K562 (cell line): ENCODE measurements at regions not wholly inside any gene's neighbourhood (a gene's known extent, or its start where the extent isn't known, plus 50 kb on each side); places are given as distances from the start of the nearest gene placed in this dataset.

Source experiments
- CEBPG ChIP-seq, 3 experiments: fragments of 200-800 bp in 1 of 3; sonication (Bioruptor generic) in 1 of 3; sonication (generic) in 1 of 3; formaldehyde crosslinking in 1 of 3; IDR thresholded peaks in 2 of 3; conservative IDR thresholded peaks in 1 of 3; 2 replicates each; pipeline versions ENCODE4 v1.6.1 to v1.8.0; 2016 to 2022; ENCODE audit warnings: missing compliant biosample characterization in 2 of 3, missing genetic modification characterization in 2 of 3, mild to moderate bottlenecking in 1 of 3, missing genetic modification reagents in 1 of 3
- EHMT2 ChIP-seq: fragments of 450-650 bp; IDR thresholded peaks from 2 replicates; pipeline ENCODE4 v1.6.1; 2018; ENCODE audit warnings: antibody characterized with exemption
- HSF4 ChIP-seq: fragments of 250-450 bp; sonication (Bioruptor Pico); IDR thresholded peaks from 2 replicates; pipeline ENCODE4 v2.1.2; 2022; ENCODE audit warnings: mild to moderate bottlenecking, moderate library complexity, borderline replicate concordance
- KDM4B ChIP-seq, 2 experiments: fragments of 450-650 bp in 1 of 2; sonication (generic) in 1 of 2; IDR thresholded peaks; 2 replicates each; pipeline ENCODE4 v1.6.1; 2016 to 2017; ENCODE audit warnings: borderline replicate concordance in 2 of 2, antibody characterized with exemption in 1 of 2, low read depth in 1 of 2, mild to moderate bottlenecking in 1 of 2
- NFRKB ChIP-seq: fragments of 450-650 bp; IDR thresholded peaks from 2 replicates; pipeline ENCODE4 v1.6.1; 2016; ENCODE audit warnings: low read depth
- NR2F6 ChIP-seq: fragments of 450-650 bp; formaldehyde crosslinking; IDR thresholded peaks from 2 replicates; pipeline ENCODE4 v1.4.0; 2020; ENCODE audit warnings: mild to moderate bottlenecking
- PHB ChIP-seq: fragments of 250-450 bp; sonication (Bioruptor Pico); IDR thresholded peaks from 2 replicates; pipeline ENCODE4 v1.5.0; 2021
- RAD51 ChIP-seq: fragments of 450-650 bp; IDR thresholded peaks from 2 replicates; pipeline ENCODE4 v1.7.1; 2016; ENCODE audit warnings: low read depth, mild to moderate bottlenecking, borderline replicate concordance
- SLC30A9 ChIP-seq: fragments of 250-450 bp; sonication (Bioruptor Pico); IDR thresholded peaks from 2 replicates; pipeline ENCODE4 v1.8.0; 2022; ENCODE audit warnings: mild to moderate bottlenecking, moderate library complexity
- SREBF1 ChIP-seq: fragments of 150-350 bp; IDR thresholded peaks from 2 replicates; pipeline ENCODE4 v1.6.1; 2014; ENCODE audit warnings: antibody characterized with exemption, low read depth, low read length, borderline replicate concordance
- TAF1 ChIP-seq: IDR thresholded peaks from 2 replicates; pipeline ENCODE4 v1.6.1; 2011; ENCODE audit warnings: mild to moderate bottlenecking, low read length, moderate library complexity; ENCODE audit not compliant: insufficient read depth, control insufficient read depth, severe bottlenecking; ENCODE audit errors: extremely low read depth
- TBP ChIP-seq: optimal IDR thresholded peaks from 2 replicates; pipeline ENCODE3; 2011; ENCODE audit warnings: low read depth, low read length, improper control_type of control experiment
- TEAD4 ChIP-seq, 2 experiments: sonication (generic) in 1 of 2; formaldehyde crosslinking in 1 of 2; IDR thresholded peaks; 2 replicates each; pipeline versions ENCODE4 v1.6.1 to v1.8.0; 2012 to 2022; ENCODE audit warnings: borderline replicate concordance in 1 of 2, inconsistent platforms in 1 of 2, low read length in 1 of 2, mild to moderate bottlenecking in 1 of 2, missing genetic modification reagents in 1 of 2
- U2AF1 ChIP-seq: fragments of 200-400 bp; formaldehyde crosslinking; optimal IDR thresholded peaks from 2 replicates; pipeline ENCODE3; 2017; ENCODE audit warnings: mild to moderate bottlenecking, low read depth, low read length, moderate library complexity
- XRCC3 ChIP-seq: fragments of 450-650 bp; IDR thresholded peaks from 2 replicates; pipeline ENCODE4 v1.6.1; 2017; ENCODE audit warnings: mild to moderate bottlenecking, moderate library complexity
- ZBED1 ChIP-seq: IDR thresholded peaks from 2 replicates; pipeline ENCODE4 v1.6.1; 2014
- ZC3H8 ChIP-seq: fragments of 450-650 bp; IDR thresholded peaks from 2 replicates; pipeline ENCODE4 v1.6.1; 2017
- ZNF174 ChIP-seq: fragments of 250-450 bp; sonication (Bioruptor Pico); IDR thresholded peaks from 2 replicates; pipeline ENCODE4 v1.4.0; 2020; ENCODE audit warnings: mild to moderate bottlenecking
- ZNF274 ChIP-seq: IDR thresholded peaks from 2 replicates; pipeline ENCODE4 v1.6.1; 2011; ENCODE audit warnings: low read depth, mild to moderate bottlenecking, low read length, moderate library complexity, borderline replicate concordance
- ZNF318 ChIP-seq, 2 experiments: fragments of 450-650 bp; IDR thresholded peaks; 2 replicates each; pipeline ENCODE4 v1.6.1; 2016; ENCODE audit warnings: mild to moderate bottlenecking in 2 of 2, borderline replicate concordance in 1 of 2, low read depth in 1 of 2, moderate library complexity in 1 of 2
- ZNF354B ChIP-seq: fragments of 250-450 bp; sonication (Bioruptor Pico); IDR thresholded peaks from 2 replicates; pipeline ENCODE4 v1.4.0; 2020

DNA sequence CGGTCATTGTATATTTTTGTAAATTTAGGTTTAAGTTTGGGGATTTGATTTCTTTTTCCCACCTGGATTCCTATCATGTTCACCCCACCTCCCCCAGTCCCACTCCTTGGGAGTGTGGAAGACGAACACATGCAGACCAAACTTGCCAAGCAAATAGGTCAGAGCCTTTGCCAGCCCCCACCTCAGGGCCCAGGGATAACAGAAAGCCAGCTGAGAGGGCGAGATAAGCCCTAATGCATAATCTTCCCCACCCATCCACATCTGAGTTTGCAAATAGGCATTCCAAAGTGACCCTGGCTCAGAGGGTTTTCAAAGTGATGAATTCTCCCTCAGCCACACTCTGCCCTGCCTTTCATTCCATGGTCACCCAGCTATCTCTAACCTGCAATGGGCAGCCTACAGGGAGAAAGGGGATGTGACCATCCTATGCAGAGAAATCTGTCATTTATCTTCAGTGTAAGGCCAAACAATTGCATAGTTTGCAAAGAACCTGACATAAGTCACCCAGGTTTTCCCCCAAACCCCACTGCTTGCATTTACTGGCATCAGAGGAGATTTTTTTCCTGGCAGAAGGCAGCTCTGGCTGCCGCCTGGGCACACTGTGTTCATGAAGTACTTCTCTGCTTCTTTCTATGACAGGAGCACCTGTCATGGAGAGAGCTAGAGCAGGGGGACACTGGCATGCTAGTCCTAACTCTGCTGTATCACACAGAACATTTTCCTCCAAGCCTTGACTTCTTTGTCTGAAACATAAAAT is 69.0 kb upstream of the NFIA start (continued):
- TF ChIP-seq ZNF318 (IDR thresholded peaks at IDR 0.05; ENCODE audit: borderline replicate concordance in 1 of 2, low read depth in 1 of 2) (0 out of 4 replicates have a peak, but pooled peaks of 1 of the 2 experiments have one; percentile 30), HSF4 (CRISPR knock-in tag) (no peak), ZBED1 (peak; percentile 87), TEAD4 (IDR thresholded peaks at IDR 0.05; ENCODE audit: low read length) (peak; percentile 99), TEAD4 (CRISPR knock-in tag; IDR thresholded peaks at IDR 0.05; ENCODE audit: borderline replicate concordance) (no peak), TAF1 (peak; percentile 41), ZC3H8 (no peak), ZNF354B (no peak), NFRKB (no peak), PHB (CRISPR knock-in tag) (no peak), TBP (peak; percentile 40), KDM4B (IDR thresholded peaks at IDR 0.05; ENCODE audit: borderline replicate concordance in 2 of 2, low read depth in 1 of 2) (no peak), EHMT2 (peak; percentile 78), RAD51 (peak; percentile 31; the same call in 1 of the 2 replicates), XRCC3 (no peak), NR2F6 (CRISPR knock-in tag) (no peak), ZNF274 (peak; percentile 55; the same call in 1 of the 2 replicates), SREBF1 (no peak), CEBPG (CRISPR knock-in tag; IDR thresholded peaks at IDR 0.05) (0 out of 2 replicates have a peak, but pooled peaks have one; percentile 20), CEBPG (tag; conservative IDR thresholded peaks at IDR 0.05 in 1 of 2, IDR thresholded peaks at IDR 0.05 in 1 of 2) (no peak), ZNF174 (CRISPR knock-in tag) (no peak), SLC30A9 (CRISPR knock-in tag) (no peak), U2AF1 (no peak)
